Loucy (cell line): ENCODE measurements at regions not wholly inside any gene's neighbourhood (a gene's known extent, or its start where the extent isn't known, plus 50 kb on each side); places are given as distances from the start of the nearest gene placed in this dataset.

Experiments used
- H2AFZ ChIP-seq: fragments of 200-600 bp; sonication (generic); 2 replicates; pipeline ENCODE4 v1.6.0; 2016; ENCODE audit warnings: antibody characterized with exemption, mild to moderate bottlenecking, low read length, moderate library complexity
- H3F3A ChIP-seq: fragments of 200-600 bp; 2 replicates; pipeline ENCODE4 v1.6.0; 2016; ENCODE audit warnings: antibody characterized with exemption, low read depth, mild to moderate bottlenecking
- H3K27me3 ChIP-seq: fragments of 200-600 bp; sonication (generic); 2 replicates; pipeline ENCODE4 v1.6.1; 2014; ENCODE audit warnings: low read length, mild to moderate bottlenecking; ENCODE audit not compliant: insufficient read depth, poor library complexity, severe bottlenecking
- H3K36me3 ChIP-seq: fragments of 200-600 bp; sonication (generic); 2 replicates; pipeline ENCODE4 v1.6.1; 2016; ENCODE audit warnings: low read length; ENCODE audit not compliant: insufficient read depth
- H3K4me1 ChIP-seq: fragments of 200-600 bp; sonication (generic); 2 replicates; pipeline ENCODE4 v1.5.1; 2014; ENCODE audit warnings: low read length, mild to moderate bottlenecking; ENCODE audit not compliant: insufficient read depth, poor library complexity, severe bottlenecking
- H3K4me2 ChIP-seq: fragments of 200-600 bp; sonication (generic); 2 replicates; pipeline ENCODE4 v1.6.0; 2014; ENCODE audit warnings: antibody characterized with exemption, low read length, low read depth, mild to moderate bottlenecking; ENCODE audit not compliant: poor library complexity, severe bottlenecking
- H3K4me3 ChIP-seq: fragments of 200-600 bp; sonication (generic); 2 replicates; pipeline ENCODE4 v1.5.1; 2014; ENCODE audit warnings: low read length, mild to moderate bottlenecking, mixed read lengths; ENCODE audit not compliant: poor library complexity, severe bottlenecking
- H3K79me2 ChIP-seq: fragments of 200-600 bp; sonication (generic); 2 replicates; pipeline ENCODE4 v1.6.1; 2014; ENCODE audit warnings: low read length; ENCODE audit not compliant: insufficient read depth
- H3K9ac ChIP-seq: fragments of 200-600 bp; sonication (generic); 2 replicates; pipeline ENCODE4 v1.6.0; 2014; ENCODE audit warnings: mild to moderate bottlenecking, low read depth, low read length, moderate library complexity; ENCODE audit not compliant: poor library complexity, severe bottlenecking
- H3K9me2 ChIP-seq: fragments of 200-600 bp; sonication (generic); replicated peaks from 2 replicates; pipeline ENCODE4 v1.6.1; 2016; ENCODE audit warnings: low read depth, low read length, mixed read lengths
- H3K9me3 ChIP-seq: fragments of 200-600 bp; sonication (generic); 2 replicates; pipeline ENCODE4 v1.6.1; 2014; ENCODE audit warnings: mild to moderate bottlenecking, antibody characterized with exemption, low read length, low read depth; ENCODE audit not compliant: insufficient read depth
- H4K20me1 ChIP-seq: fragments of 200-600 bp; sonication (generic); 2 replicates; pipeline ENCODE4 v1.6.0; 2014; ENCODE audit warnings: antibody characterized with exemption, low read length, mild to moderate bottlenecking; ENCODE audit not compliant: insufficient read depth, poor library complexity, severe bottlenecking
- CTCF ChIP-seq: fragments of 200-600 bp; sonication (generic); conservative IDR thresholded peaks from 2 replicates; pipeline ENCODE4 v1.5.1; 2014; ENCODE audit warnings: mild to moderate bottlenecking, antibody characterized with exemption, low read length
- EZH2phosphoT487 ChIP-seq: fragments of 200-600 bp; IDR thresholded peaks from 2 replicates; pipeline ENCODE4 v1.6.1; 2018; ENCODE audit warnings: antibody characterized with exemption, mild to moderate bottlenecking, moderate library complexity, borderline replicate concordance

- Histone ChIP-seq H3K79me2 (no peaks in the 10 kb centered on the region), H3K27me3 (no peaks in the 10 kb centered on the region), H3K4me2 (no peak overlapping the region), H3K4me3 (no peak overlapping the region), H3F3A (no peaks in the 10 kb centered on the region), H3K9ac (no peak overlapping the region), H3K36me3 (no peaks in the 10 kb centered on the region), H4K20me1 (no peaks in the 10 kb centered on the region), H3K9me2 (no peaks in the 10 kb centered on the region), H2AFZ (no peak overlapping the region), H3K9me3 (no peaks in the 10 kb centered on the region), H3K4me1 (no peaks in the 10 kb centered on the region)
- TF ChIP-seq CTCF (no peak), EZH2phosphoT487 (no peak)
Measured at GRCh38 chr7:8822595-8822994, 389.2 kb downstream of the NXPH1 start.

- Histone ChIP-seq H3K27me3 (no peaks in the 10 kb centered on the region), H3K9ac (no peak overlapping the region), H3K4me1 (no peaks in the 10 kb centered on the region), H2AFZ (no peak overlapping the region), H3K9me3 (no peaks in the 10 kb centered on the region), H3K4me3 (no peak overlapping the region), H3K36me3 (no peaks in the 10 kb centered on the region), H3K79me2 (no peaks in the 10 kb centered on the region), H3F3A (no peaks in the 10 kb centered on the region), H4K20me1 (no peaks in the 10 kb centered on the region), H3K9me2 (no peaks in the 10 kb centered on the region), H3K4me2 (no peak overlapping the region)
- TF ChIP-seq EZH2phosphoT487, result no peak
- TF ChIP-seq CTCF, result peak; percentile 44
Measured at GRCh38 chr7:8823486-8823885, 390.1 kb downstream of the NXPH1 start.

GRCh38 chr7:8827329-8827728 is 393.9 kb downstream of the NXPH1 start:
- TF ChIP-seq EZH2phosphoT487 (no peak), CTCF (no peak)
- no peak overlapping the region; the same call in 1 of the 2 replicates for H2AFZ ChIP-seq
- H3K9ac ChIP-seq, result no peak overlapping the region
- no peaks in the 10 kb centered on the region for H3K4me1 ChIP-seq
- H4K20me1 ChIP-seq, result no peaks in the 10 kb centered on the region
- H3K79me2 ChIP-seq, result no peaks in the 10 kb centered on the region
- no peaks in the 10 kb centered on the region for H3F3A ChIP-seq
- no peaks in the 10 kb centered on the region for H3K9me3 ChIP-seq
- H3K9me2 ChIP-seq, result no peaks in the 10 kb centered on the region
- H3K4me3 ChIP-seq, result no peak overlapping the region
- no peaks in the 10 kb centered on the region for H3K36me3 ChIP-seq
- H3K4me2 ChIP-seq, result no peak overlapping the region
- no peaks in the 10 kb centered on the region for H3K27me3 ChIP-seq
